AG04450 (cell line): ENCODE measurements at regions not wholly inside any gene's neighbourhood (a gene's known extent, or its start where the extent isn't known, plus 50 kb on each side); places are given as distances from the start of the nearest gene placed in this dataset.
A peak's percentile ranks its signal among the peaks of the same experiment; 100 is the strongest.

Experiments
- CTCF ChIA-PET: fragments of 300-600, 350-600 bp; formaldehyde crosslinking; extraction: SDS; loops from one replicate; lab custom pipeline; 2022; ENCODE audit warnings: antibody characterized with exemption, inconsistent platforms; lab: Charles Lee
- POLR2A ChIA-PET: fragments of 350-600 bp; formaldehyde crosslinking; extraction: SDS; loops from one replicate; lab custom pipeline; 2021; ENCODE audit warnings: antibody characterized with exemption, inconsistent platforms; lab: Yijun Ruan, JAX
- DNase-seq: peaks from one replicate; pipeline ENCODE4 v3.0.0-alpha.2; 2011; ENCODE audit warnings: low read depth, low spot score
- H3K27ac ChIP-seq: one replicate; pipeline ENCODE4 v1.5.1; 2012; ENCODE audit warnings: low read depth, low read length, control low read depth
- H3K27me3 ChIP-seq: one replicate; pipeline ENCODE4 v1.6.0; 2012; ENCODE audit warnings: low read length; ENCODE audit not compliant: control insufficient read depth, insufficient read depth
- H3K4me3 ChIP-seq: 2 replicates; pipeline ENCODE4 v1.5.1; 2011; ENCODE audit warnings: mild to moderate bottlenecking, low read depth, low read length, control low read depth
- H3K9me3 ChIP-seq: 2 replicates; pipeline ENCODE4 v1.5.1; 2012; ENCODE audit warnings: low read length; ENCODE audit not compliant: control insufficient read depth, insufficient read depth
- CTCF ChIP-seq: IDR thresholded peaks from 2 replicates; pipeline ENCODE4 v1.5.1; 2011; ENCODE audit warnings: low read depth, low read length, control low read depth, inconsistent platforms

- Histone ChIP-seq H3K27me3 (no peaks in the 10 kb centered on the region), H3K4me3 (no peak overlapping the region), H3K27ac (no peak overlapping the region), H3K9me3 (peaks cover 5% of the 10 kb centered on the region)
- no peak for TF ChIP-seq CTCF
- CTCF ChIA-PET, result no interaction called here
- POLR2A ChIA-PET, result no interaction called here
- DNase-seq, result no peak
Observed at GRCh38 chr5:9895302-9895645, 265.1 kb upstream of the TAS2R1 start.

DNA sequence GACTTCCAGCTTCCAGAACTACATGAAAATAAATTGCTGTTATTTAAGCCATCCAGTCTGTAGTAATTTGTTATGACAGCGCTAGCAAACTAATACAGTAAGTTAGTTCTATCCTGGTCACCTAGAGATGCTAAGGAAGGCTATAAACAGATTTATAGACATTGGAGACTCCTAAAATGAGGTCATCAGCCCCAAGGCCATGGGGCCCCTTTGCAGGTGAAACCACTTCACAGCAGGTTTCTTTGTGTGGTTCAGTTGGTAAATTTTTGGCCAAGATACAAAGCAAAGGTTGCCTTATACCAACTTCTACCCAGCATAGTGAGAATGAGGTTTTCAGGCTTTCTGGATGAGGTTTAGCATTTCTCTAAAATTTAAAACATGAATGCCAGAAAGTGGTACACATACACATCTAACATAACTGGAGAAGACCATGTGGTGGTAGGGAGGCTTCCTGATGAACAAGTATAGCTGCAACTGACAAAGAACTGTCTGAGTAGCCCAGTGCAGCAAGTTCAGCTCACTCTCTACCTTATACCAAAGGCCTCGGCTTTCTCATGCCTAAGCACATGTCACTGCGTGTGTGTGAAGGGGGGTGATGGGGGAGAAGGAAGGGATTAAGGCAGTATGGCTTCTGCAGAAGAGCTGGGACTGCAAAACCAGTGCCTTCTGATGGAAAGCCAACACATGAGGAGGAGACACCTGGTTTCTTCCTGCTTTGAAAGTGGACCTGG, 264.6 kb upstream of the TAS2R1 start:
- no peak for DNase-seq
- CTCF ChIA-PET, result no interaction called here
- Histone ChIP-seq H3K27ac (no peak overlapping the region), H3K9me3 (peaks cover 5% of the 10 kb centered on the region), H3K4me3 (no peak overlapping the region), H3K27me3 (no peaks in the 10 kb centered on the region)
- POLR2A ChIA-PET, result no interaction called here
- no peak for TF ChIP-seq CTCF

- H3K27me3 ChIP-seq, result no peaks in the 10 kb centered on the region
- H3K4me3 ChIP-seq, result no peak overlapping the region
- ChIA-PET CTCF (interaction anchor here (0.6 kb wide), 1 partner anchor 486 kb away, joined by 3 read pairs; no protein-coding TSS in a partner anchor), POLR2A (no interaction called here)
- peaks cover 5% of the 10 kb centered on the region for H3K9me3 ChIP-seq
- no peak for TF ChIP-seq CTCF
- no peak for DNase-seq
- no peak overlapping the region for H3K27ac ChIP-seq
Observed at GRCh38 chr5:9892696-9893095, 262.5 kb upstream of the TAS2R1 start.

GRCh38 chr5:9889511-9889910, 259.4 kb upstream of the TAS2R1 start:
- ChIA-PET CTCF (no interaction called here), POLR2A (no interaction called here)
- TF ChIP-seq CTCF, result no peak
- Histone ChIP-seq H3K27ac (no peak overlapping the region), H3K4me3 (no peak overlapping the region), H3K9me3 (peaks cover 5% of the 10 kb centered on the region), H3K27me3 (no peaks in the 10 kb centered on the region)
- DNase-seq, result no peak

GRCh38 chr5:9888501-9888901, 258.4 kb upstream of the TAS2R1 start:
- H3K27me3 ChIP-seq, result no peaks in the 10 kb centered on the region

More at GRCh38 chr5:9888501-9888901, 258.4 kb upstream of the TAS2R1 start:
- DNase-seq, result peak; percentile 72
- TF ChIP-seq CTCF, result no peak
- ChIA-PET POLR2A (no interaction called here), CTCF (interaction anchor here (0.7 kb wide), 1 partner anchor 10 kb away, joined by 4 read pairs; no protein-coding TSS in a partner anchor)
- H3K4me3 ChIP-seq, result no peak overlapping the region
- no peaks in the 10 kb centered on the region for H3K9me3 ChIP-seq
- peak overlapping the region; percentile 73 for H3K27ac ChIP-seq
